Left ventricle myocardium superior (tissue), 1 donor: ENCODE measurements at regions not wholly inside any gene's neighbourhood (a gene's known extent, or its start where the extent isn't known, plus 50 kb on each side); places are given as distances from the start of the nearest gene placed in this dataset.
"Not testable (repeated sequence)": the region's sequence is repeated elsewhere in the genome, so short reads cannot be mapped to it uniquely, and the experiment has no call there.

Experiments used
- ATAC-seq: fragments of 200-7000 bp; cut with Tn5 transposase; one replicate; pipeline ENCODE4 v1.9.1; 2020; ENCODE audit warnings: mild to moderate bottlenecking, moderate library complexity
- DNase-seq: peaks from one replicate; pipeline ENCODE4 v3.0.0-alpha.2; 2020
- intact Hi-C: fragments of 100-400 bp; cut with micrococcal nuclease; formaldehyde crosslinking; loops from one replicate; pipeline ENCODE4 v1.11.0; 2022
- donor health status: DM: no; HTN: yes; CAD: no; lungs with severe emphysema.

DNA sequence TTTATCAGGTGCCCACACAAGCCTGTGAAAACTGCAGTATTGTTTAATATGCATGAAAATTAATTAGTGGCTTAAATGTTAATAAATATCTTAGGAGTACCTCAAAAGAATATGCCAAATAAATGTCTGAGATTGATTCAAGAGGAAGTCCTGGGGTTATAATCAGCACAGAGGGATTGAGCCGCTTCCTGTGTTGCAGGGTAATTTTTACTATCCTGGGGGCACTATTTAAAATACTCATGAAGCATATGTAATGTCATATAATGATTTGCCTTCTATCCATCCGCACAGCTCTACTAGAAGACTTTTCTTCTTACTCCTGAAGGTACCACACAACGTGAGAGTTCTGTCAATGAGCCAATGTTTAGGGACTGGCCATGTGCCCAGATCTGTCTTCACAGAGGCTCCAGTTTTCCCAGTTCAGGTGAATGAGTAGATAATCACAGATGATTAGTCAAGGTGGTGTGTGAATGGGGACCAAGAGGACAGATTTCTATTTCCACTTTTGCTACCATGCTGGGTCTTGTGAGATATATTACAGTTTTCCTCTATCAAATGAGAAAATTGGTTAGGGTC is 233.3 kb downstream of the USP46 start:
- ATAC-seq (no peak), DNase-seq (no peak)
- intact Hi-C loops: no loop called here

GRCh38 chr4:52431410-52431809 is 227.7 kb downstream of the USP46 start:
- ATAC-seq (no peak), DNase-seq (no peak)
- intact Hi-C loops: no loop called here

GRCh38 chr4:52431869-52432268 is 227.2 kb downstream of the USP46 start:
- ATAC-seq (no peak), DNase-seq (no peak)
- intact Hi-C loops: no loop called here

GRCh38 chr4:52442524-52442923 is 216.6 kb downstream of the USP46 start:
- ATAC-seq, intact Hi-C loops, DNase-seq: not testable (repeated sequence)

DNA sequence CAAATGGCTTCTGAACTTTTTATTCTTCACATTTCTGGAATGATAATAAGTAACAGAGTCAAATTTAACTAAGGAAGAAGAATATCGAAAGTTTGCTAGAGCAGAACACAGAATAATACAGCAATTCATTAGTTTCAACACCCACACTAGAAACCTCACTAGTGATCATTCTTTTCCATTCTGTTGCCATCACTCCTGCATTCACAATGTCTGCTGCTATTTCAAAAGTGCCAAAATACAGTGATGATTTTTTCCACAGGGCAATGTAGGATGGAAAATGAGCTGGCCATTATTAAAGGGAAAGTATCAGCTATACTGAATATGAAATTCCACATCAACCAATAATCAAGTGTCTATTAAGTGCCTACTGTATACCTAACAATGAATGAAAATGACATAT is 186.7 kb downstream of the USP46 start:
- intact Hi-C loops: no loop called here
- DNase-seq (no peak), ATAC-seq (no peak)

GRCh38 chr4:52477191-52477780 is 181.8 kb downstream of the USP46 start:
- no peak for ATAC-seq
- DNase-seq: no peak
- intact Hi-C loops: no loop called here

GRCh38 chr4:52483186-52483890 is 175.8 kb downstream of the USP46 start:
- DNase-seq (no peak), ATAC-seq (no peak)
- intact Hi-C loops: no loop called here

DNA sequence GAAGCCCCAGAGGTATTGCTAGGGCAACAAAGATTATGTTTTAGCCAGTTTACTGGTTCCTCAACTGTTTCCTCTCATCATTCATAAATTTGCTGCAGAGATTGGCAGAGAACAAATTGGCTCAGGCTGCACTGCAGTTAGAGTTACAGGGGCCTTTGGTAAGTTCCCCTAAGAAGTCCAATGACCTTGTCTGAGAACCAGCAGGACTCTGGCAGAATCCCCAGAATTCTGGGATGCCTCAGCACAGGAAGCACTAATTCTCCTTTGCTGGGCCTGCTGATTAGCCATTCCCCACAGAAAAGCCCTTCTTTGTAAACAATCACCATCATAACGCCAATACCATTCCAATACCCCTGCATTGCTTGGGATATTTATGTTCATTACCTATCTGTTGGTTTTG is 151.3 kb downstream of the USP46 start:
- ATAC-seq (peak; percentile 87), DNase-seq (no peak)
- intact Hi-C loops: no loop called here

DNA sequence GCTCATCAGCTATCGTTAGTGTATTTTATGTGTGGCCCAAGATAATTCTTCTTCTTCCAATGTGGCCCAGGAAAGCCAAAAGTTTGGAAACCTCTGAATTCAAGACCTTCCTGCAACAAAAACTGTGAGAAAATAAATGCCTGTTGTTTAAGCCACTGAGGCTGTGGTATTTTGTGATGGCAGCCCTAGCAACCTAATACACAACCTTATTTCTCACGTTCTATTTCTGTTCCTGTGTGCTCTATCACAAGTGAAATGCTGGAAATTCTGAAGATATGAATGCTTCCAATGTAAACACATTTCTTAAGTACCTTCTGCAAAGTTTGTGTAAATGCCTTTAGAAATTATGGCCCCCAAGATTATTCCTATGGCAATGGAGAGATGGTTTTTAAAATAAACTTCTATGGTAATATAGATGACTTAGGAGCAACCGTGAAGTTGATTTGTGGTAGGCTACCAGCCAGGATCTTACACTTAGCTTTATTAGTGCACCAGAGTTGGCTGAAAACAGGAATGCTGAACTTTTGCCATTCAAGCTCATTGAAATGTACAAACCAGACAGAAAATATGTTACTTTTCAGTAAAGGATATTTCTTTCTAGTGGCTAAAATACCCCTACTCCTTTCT is 148.0 kb downstream of the USP46 start:
- DNase-seq: no peak
- ATAC-seq: peak; percentile 67
- intact Hi-C loops: no loop called here

DNA sequence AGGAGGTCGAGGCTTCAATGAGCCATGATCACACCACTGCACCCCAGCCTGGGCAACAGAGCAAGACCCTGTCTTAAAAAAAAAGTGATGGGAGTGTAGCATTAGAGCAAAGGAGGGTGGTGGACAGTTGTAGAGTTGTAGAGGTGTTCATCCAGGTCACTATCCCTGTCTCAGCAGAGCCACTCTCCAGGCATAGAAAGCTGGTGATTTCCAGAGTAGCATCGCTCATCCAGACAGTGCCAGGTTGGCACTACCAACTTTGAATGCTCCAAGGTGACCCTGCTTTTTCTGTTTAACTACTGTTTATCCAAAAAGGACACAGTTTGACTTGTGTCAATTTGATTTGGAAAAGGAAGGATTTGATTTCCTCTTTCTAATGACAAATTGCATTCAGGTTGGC is 147.3 kb downstream of the USP46 start:
- peak; percentile 39 for ATAC-seq

GRCh38 chr4:52512291-52512690 is 146.8 kb downstream of the USP46 start:
- no peak for DNase-seq
- ATAC-seq: peak; percentile 47
- intact Hi-C loops: no loop called here

More for the DNA sequence above, 147.3 kb downstream of the USP46 start:
- intact Hi-C loops: no loop called here
- no peak for DNase-seq

DNA sequence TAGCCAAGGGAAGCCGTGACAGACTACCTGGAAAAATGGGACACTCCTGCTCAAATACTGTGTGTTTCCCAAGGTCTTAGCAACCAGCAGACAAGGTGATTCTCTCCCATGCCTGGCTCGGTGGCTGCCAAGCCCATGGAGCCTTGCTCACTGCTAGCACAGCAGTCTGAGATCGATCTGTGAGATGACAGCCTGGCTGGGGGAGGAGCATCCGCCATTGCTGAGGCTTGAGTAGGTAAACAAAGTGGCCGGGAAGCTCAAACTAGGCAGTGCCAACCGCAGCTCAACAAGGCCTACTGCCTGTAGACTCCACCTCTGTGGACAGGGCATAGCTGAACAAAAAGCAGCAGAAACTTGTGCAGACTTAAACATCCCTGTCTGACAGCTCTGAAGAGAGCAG is 137.0 kb downstream of the USP46 start:
- DNase-seq, ATAC-seq, intact Hi-C loops: not testable (repeated sequence)

DNA sequence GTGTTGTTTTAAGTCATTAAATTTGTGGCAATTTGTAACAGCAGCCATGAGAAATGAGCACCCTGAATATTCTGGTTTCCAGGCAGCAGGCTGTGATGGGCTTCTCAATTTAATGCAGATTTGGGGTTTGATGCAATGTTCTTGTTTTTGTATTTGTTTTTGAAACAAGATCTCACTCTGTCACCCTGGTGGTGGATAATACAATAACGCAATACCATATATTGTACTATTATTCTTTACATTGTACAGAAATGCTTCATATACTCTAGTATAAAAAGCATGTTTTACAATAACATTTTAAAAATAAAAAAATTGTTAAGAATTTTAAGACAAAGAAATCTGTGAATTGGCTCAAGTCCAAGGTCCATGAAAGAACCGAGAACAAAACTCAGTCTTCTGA is 129.1 kb downstream of the USP46 start:
- ATAC-seq (no peak), DNase-seq (no peak)
- intact Hi-C loops: no loop called here

- intact Hi-C loops: no loop called here
- ATAC-seq: no peak
Observed at GRCh38 chr4:52535793-52536192, 123.3 kb downstream of the USP46 start.

More at GRCh38 chr4:52535793-52536192, 123.3 kb downstream of the USP46 start:
- DNase-seq: no peak
